H1 (cell line): ENCODE measurements at regions not wholly inside any gene's neighbourhood (a gene's known extent, or its start where the extent isn't known, plus 50 kb on each side); places are given as distances from the start of the nearest gene placed in this dataset.
"Not testable (repeated sequence)": the region's sequence is repeated elsewhere in the genome, so short reads cannot be mapped to it uniquely, and the experiment has no call there.

ENCODE experiments used
- CTCF ChIA-PET: fragments of 300-600 bp; sonication (Branson Sonifier 250); formaldehyde crosslinking; loops from one replicate; lab custom pipeline; 2021; ENCODE audit not compliant: partially characterized antibody; lab: Charles Lee
- POLR2A ChIA-PET: fragments of 300-600 bp; sonication (Branson Sonifier 250); formaldehyde crosslinking; loops from one replicate; lab custom pipeline; 2021; ENCODE audit warnings: inconsistent platforms; ENCODE audit not compliant: partially characterized antibody; lab: Charles Lee
- DNase-seq, 2 experiments: peaks; one replicate each; pipeline versions ENCODE4 v3.0.0 to v3.0.0-alpha.2; 2010 to 2022; ENCODE audit warnings: low spot score in 2 of 2, low read depth in 1 of 2, mixed read lengths in 1 of 2
- FAIRE-seq: peaks from 2 replicates; lab custom pipeline; 2011; peaks lifted over from hg19 to GRCh38; lab: Jason Lieb, UNC
- H2AFZ ChIP-seq: 2 replicates; pipeline ENCODE4 v1.8.1; 2012; ENCODE audit warnings: low read length, inconsistent platforms
- H2AK5ac ChIP-seq: 2 replicates; pipeline ENCODE4 v1.6.1; 2013; ENCODE audit warnings: low read depth, low read length
- H2BK120ac ChIP-seq: replicated peaks from 2 replicates; pipeline ENCODE3; 2013; ENCODE audit warnings: low read depth, low read length, inconsistent platforms
- H2BK12ac ChIP-seq: 2 replicates; pipeline ENCODE4 v1.6.1; 2013; ENCODE audit warnings: low read depth, low read length
- H2BK15ac ChIP-seq: 2 replicates; pipeline ENCODE4 v1.6.1; 2013; ENCODE audit warnings: low read length
- H2BK20ac ChIP-seq: 2 replicates; pipeline ENCODE4 v1.6.1; 2013; ENCODE audit warnings: low read length
- H2BK5ac ChIP-seq: 2 replicates; pipeline ENCODE4 v1.6.1; 2013; ENCODE audit warnings: low read depth, low read length
- H3K14ac ChIP-seq: 2 replicates; pipeline ENCODE4 v1.6.1; 2013; ENCODE audit warnings: inconsistent platforms; ENCODE audit not compliant: insufficient read length
- H3K18ac ChIP-seq: 2 replicates; pipeline ENCODE4 v1.6.1; 2013; ENCODE audit warnings: low read length; ENCODE audit errors: extremely low read depth
- H3K23ac ChIP-seq: 2 replicates; pipeline ENCODE4 v1.6.1; 2013; ENCODE audit warnings: inconsistent platforms; ENCODE audit not compliant: insufficient read length
- H3K23me2 ChIP-seq: 2 replicates; pipeline ENCODE4 v1.6.1; 2013; ENCODE audit warnings: low read depth, low read length
- H3K27ac ChIP-seq: 2 replicates; pipeline ENCODE4 v1.6.1; 2011; ENCODE audit warnings: low read depth, low read length, inconsistent platforms
- H3K27me3 ChIP-seq, 4 experiments: replicated peaks in 1 of 4; 1 replicate in 1 of 4; 2 replicates in 3 of 4; pipeline versions ENCODE4 v1.6.1 to v1.8.1; 2011 to 2013; ENCODE audit warnings: low read length in 3 of 4, mild to moderate bottlenecking in 3 of 4, inconsistent platforms in 2 of 4, mixed read lengths in 2 of 4, moderate library complexity in 1 of 4; ENCODE audit not compliant: control insufficient read depth in 3 of 4, insufficient read depth in 3 of 4; ENCODE audit errors: extremely low read depth in 1 of 4
- H3K36me3 ChIP-seq, 4 experiments: 2 replicates each; pipeline versions ENCODE4 v1.6.1 to v1.8.1; 2011 to 2013; ENCODE audit warnings: mild to moderate bottlenecking in 4 of 4, low read length in 3 of 4, moderate library complexity in 2 of 4, control low read depth in 1 of 4, inconsistent platforms in 1 of 4; ENCODE audit not compliant: insufficient read depth in 4 of 4, control insufficient read depth in 2 of 4
- H3K4ac ChIP-seq: replicated peaks from 2 replicates; pipeline ENCODE3; 2013; ENCODE audit warnings: low read length, low read depth, mixed read lengths, inconsistent platforms; ENCODE audit not compliant: insufficient read length
- H3K4me1 ChIP-seq, 4 experiments: replicated peaks in 1 of 4; 1 replicate in 1 of 4; 2 replicates in 3 of 4; pipeline versions ENCODE4 v1.6.1 to v1.8.1; 2011 to 2013; ENCODE audit warnings: low read length in 3 of 4, inconsistent platforms in 2 of 4, mixed read lengths in 1 of 4; ENCODE audit not compliant: insufficient read depth in 4 of 4, control insufficient read depth in 3 of 4
- H3K4me2 ChIP-seq, 2 experiments: 2 replicates each; pipeline versions ENCODE4 v1.6.1 to v1.8.1; 2011 to 2013; ENCODE audit warnings: low read depth in 2 of 2, low read length in 2 of 2, control low read depth in 1 of 2, inconsistent platforms in 1 of 2, mild to moderate bottlenecking in 1 of 2; ENCODE audit not compliant: insufficient read depth in 1 of 2
- H3K4me3 ChIP-seq, 4 experiments: fragments of 200-600, 300-600 bp in 1 of 4; sonication (generic), shearing (Covaris generic), sonication (Bioruptor Twin) in 1 of 4; 2 replicates each; pipeline versions ENCODE4 v1.5.1 to v1.8.1; 2011 to 2016; ENCODE audit warnings: low read length in 4 of 4, low read depth in 3 of 4, control low read depth in 2 of 4, inconsistent platforms in 2 of 4, mild to moderate bottlenecking in 2 of 4, mixed read lengths in 1 of 4, moderate library complexity in 1 of 4; ENCODE audit not compliant: insufficient read depth in 2 of 4; ENCODE audit errors: extremely low read depth in 1 of 4
- H3K56ac ChIP-seq: replicated peaks from 2 replicates; pipeline ENCODE3; 2013; ENCODE audit warnings: low read depth, mild to moderate bottlenecking, mixed read lengths, low read length, inconsistent platforms; ENCODE audit not compliant: insufficient read length
- H3K79me1 ChIP-seq: 2 replicates; pipeline ENCODE4 v1.6.1; 2013; ENCODE audit warnings: low read depth, low read length, control low read depth
- H3K79me2 ChIP-seq, 2 experiments: 2 replicates each; pipeline versions ENCODE4 v1.6.1 to v1.8.1; 2012 to 2013; ENCODE audit warnings: low read length in 2 of 2, mild to moderate bottlenecking in 2 of 2, inconsistent platforms in 1 of 2; ENCODE audit not compliant: insufficient read depth in 2 of 2, control insufficient read depth in 1 of 2
- H3K9ac ChIP-seq, 4 experiments: replicated peaks in 1 of 4; 1 replicate in 1 of 4; 2 replicates in 3 of 4; pipeline versions ENCODE4 v1.6.1 to v1.8.1; 2011 to 2013; ENCODE audit warnings: low read depth in 3 of 4, low read length in 3 of 4, control low read depth in 2 of 4, mild to moderate bottlenecking in 2 of 4, moderate library complexity in 2 of 4, inconsistent platforms in 1 of 4; ENCODE audit errors: extremely low read depth in 1 of 4
- H3K9me3 ChIP-seq, 2 experiments: 2 replicates each; pipeline versions ENCODE4 v1.6.1 to v1.8.1; 2012 to 2013; ENCODE audit warnings: mild to moderate bottlenecking in 2 of 2, moderate library complexity in 2 of 2, control low read depth in 1 of 2, inconsistent platforms in 1 of 2, low read depth in 1 of 2, low read length in 1 of 2, mixed read lengths in 1 of 2; ENCODE audit not compliant: insufficient read depth in 2 of 2
- H4K20me1 ChIP-seq, 2 experiments: replicated peaks in 1 of 2; 2 replicates each; pipeline versions ENCODE3 to v1.8.1; 2011 to 2013; ENCODE audit warnings: inconsistent platforms in 2 of 2, low read length in 2 of 2, mild to moderate bottlenecking in 1 of 2; ENCODE audit not compliant: insufficient read depth in 2 of 2, control insufficient read depth in 1 of 2
- H4K5ac ChIP-seq: 2 replicates; pipeline ENCODE4 v1.6.1; 2013; ENCODE audit warnings: low read length, low read depth, mixed read lengths, inconsistent platforms; ENCODE audit not compliant: insufficient read length
- H4K8ac ChIP-seq: 2 replicates; pipeline ENCODE4 v1.8.0; 2013; ENCODE audit warnings: mild to moderate bottlenecking, moderate library complexity, low read length, inconsistent platforms; ENCODE audit not compliant: insufficient read depth; ENCODE audit errors: extremely low read depth
- H4K91ac ChIP-seq: replicated peaks from 2 replicates; pipeline ENCODE3; 2013; ENCODE audit warnings: low read length, mixed read lengths, inconsistent platforms; ENCODE audit not compliant: insufficient read length
- ASH2L ChIP-seq: fragments of 200-600, 300-600 bp; sonication (generic); IDR thresholded peaks from one replicate; pipeline ENCODE4 v1.7.1; 2017; ENCODE audit warnings: low read length
- RAD21 ChIP-seq, 2 experiments: IDR thresholded peaks in 1 of 2; conservative IDR thresholded peaks in 1 of 2; 2 replicates each; pipeline ENCODE4 v1.6.1; 2011; ENCODE audit warnings: low read depth in 2 of 2, low read length in 2 of 2, improper control_type of control experiment in 1 of 2, inconsistent platforms in 1 of 2, mild to moderate bottlenecking in 1 of 2, moderate library complexity in 1 of 2
- RBBP5 ChIP-seq: IDR thresholded peaks from 2 replicates; pipeline ENCODE4 v1.7.1; 2012; ENCODE audit warnings: low read depth, mild to moderate bottlenecking, inconsistent platforms, low read length, moderate library complexity, borderline replicate concordance
- WGBS, 2 experiments: shearing (Covaris generic) in 1 of 2; methylation state at CpG; one replicate each; pipeline versions ENCODE4 v1.1.6 to v1.1.7; 2013 to 2015; ENCODE audit warnings: low lambda C conversion rate in 2 of 2, mixed read lengths in 2 of 2, inconsistent platforms in 1 of 2, low coverage in 1 of 2, missing lambda C conversion rate in 1 of 2; ENCODE audit not compliant: insufficient replicate concordance in 2 of 2, insufficient coverage in 1 of 2, insufficient read length in 1 of 2; ENCODE audit errors: extremely low coverage in 1 of 2, missing lambda C conversion rate in 1 of 2; 5-methylcytosine and 5-hydroxymethylcytosine counted together

DNA sequence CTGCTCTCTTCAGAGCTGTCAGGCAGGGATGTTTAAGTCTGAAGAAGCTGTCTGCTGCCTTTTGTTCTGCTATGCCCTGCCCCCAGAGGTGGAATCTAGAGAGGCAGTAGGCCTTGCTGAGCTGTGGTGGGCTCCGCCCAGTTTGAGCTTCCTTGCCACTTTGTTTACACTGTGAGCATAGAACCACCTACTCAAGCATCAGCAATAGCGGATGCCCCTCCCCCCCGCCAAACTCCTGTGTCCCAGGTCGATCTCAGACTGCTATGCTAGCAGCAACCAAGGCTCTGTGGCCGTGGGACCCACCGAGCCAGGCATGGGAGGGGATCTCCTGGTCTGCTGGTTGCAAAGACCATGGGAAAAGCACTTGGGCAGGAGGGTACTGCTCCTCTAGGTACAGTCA lies 140.5 kb upstream of the PLXNC1 start:
- peak overlapping the region; percentile 93; the same call in 1 of the 2 replicates for H2BK20ac ChIP-seq
- H3K56ac ChIP-seq, H3K14ac ChIP-seq, H2BK120ac ChIP-seq, H3K27ac ChIP-seq, H3K79me2 ChIP-seq, H3K4ac ChIP-seq, H3K79me1 ChIP-seq, H3K4me3 ChIP-seq, H3K23ac ChIP-seq, H3K36me3 ChIP-seq, H3K4me2 ChIP-seq, H3K4me1 ChIP-seq, H3K9me3 ChIP-seq, H2BK15ac ChIP-seq, H4K91ac ChIP-seq, H4K20me1 ChIP-seq, H3K27me3 ChIP-seq, H3K23me2 ChIP-seq, POLR2A ChIA-PET, H3K9ac ChIP-seq, FAIRE-seq: not testable (repeated sequence)
- peak overlapping the region; percentile 63; the same call in 1 of the 2 replicates for H2BK5ac ChIP-seq
- TF ChIP-seq RAD21 (IDR thresholded peaks at IDR 0.05 in 1 of 2, conservative IDR thresholded peaks at IDR 0.05 in 1 of 2; ENCODE audit: low read depth in 2 of 2, low read length in 2 of 2) (peak in 1 of 2 experiments; percentile 11; a peak in 1 of 4 replicates), RBBP5 (peak; percentile 71; the same call in 1 of the 2 replicates), ASH2L (peak; percentile 46)
- H3K18ac ChIP-seq: peak overlapping the region; percentile 78
- CTCF ChIA-PET: interaction anchor here (0.6 to 2.8 kb wide), 9 partner anchors 11 to 260 kb away, joined by 3 to 9 read pairs (median 3); no protein-coding TSS in a partner anchor
- DNase-seq: peak; percentile 31 to 63
- H4K5ac ChIP-seq: peak overlapping the region; percentile 48
- H2AK5ac ChIP-seq: 0 out of 2 replicates have a peak overlapping the region, but pooled peaks have one; percentile 92
- WGBS, 2 experiments: 83% methylated on average over 6 of the region's 6 CpGs; no CpG with 5 or more reads in 1 of the 2 experiments
- peak overlapping the region; percentile 9; the same call in 1 of the 2 replicates for H4K8ac ChIP-seq
- peak overlapping the region; percentile 85; the same call in 1 of the 2 replicates for H2AFZ ChIP-seq
- peak overlapping the region; percentile 92; the same call in 1 of the 2 replicates for H2BK12ac ChIP-seq
